C4-2B (cell line): ENCODE measurements at regions not wholly inside any gene's neighbourhood (a gene's known extent, or its start where the extent isn't known, plus 50 kb on each side); places are given as distances from the start of the nearest gene placed in this dataset.

Source experiments
- CTCF ChIP-seq: fragments of 450-650 bp; conservative IDR thresholded peaks from 2 replicates; pipeline ENCODE4 v1.5.1; 2017; ENCODE audit warnings: mild to moderate bottlenecking
- ZFX ChIP-seq: fragments of 450-650 bp; IDR thresholded peaks from 2 replicates; pipeline ENCODE4 v1.6.1; 2017

- TF ChIP-seq CTCF (no peak), ZFX (no peak)
These were observed 577.0 kb upstream of the DPP6 start for GRCh38 chr7:153475239-153475638.
